ENCODE measurements at regions not wholly inside any gene's neighbourhood (a gene's known extent, or its start where the extent isn't known, plus 50 kb on each side); places are given as distances from the start of the nearest gene placed in this dataset.

DNA sequence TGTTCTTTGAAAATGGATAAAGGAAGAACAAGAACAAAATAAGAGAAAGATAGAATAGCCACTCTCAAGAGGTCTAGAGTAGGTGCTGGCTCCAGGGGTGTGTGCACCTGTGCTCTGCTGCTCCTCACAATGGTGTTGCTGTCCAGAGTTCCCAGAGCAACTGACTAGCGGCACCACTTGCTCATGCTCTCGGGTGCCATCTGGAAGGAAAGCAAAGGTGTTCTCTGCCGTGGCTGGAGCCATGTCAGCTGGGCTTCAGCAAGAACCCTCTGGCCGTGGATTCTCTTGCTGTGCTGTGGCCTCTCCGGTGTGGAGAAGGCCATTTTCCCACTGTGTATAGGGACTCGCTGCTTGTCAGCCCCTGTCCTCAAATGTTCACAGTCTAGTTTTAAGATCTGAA lies 114.6 kb upstream of the TEX51 start:
- TF ChIP-seq, protein P1, sequence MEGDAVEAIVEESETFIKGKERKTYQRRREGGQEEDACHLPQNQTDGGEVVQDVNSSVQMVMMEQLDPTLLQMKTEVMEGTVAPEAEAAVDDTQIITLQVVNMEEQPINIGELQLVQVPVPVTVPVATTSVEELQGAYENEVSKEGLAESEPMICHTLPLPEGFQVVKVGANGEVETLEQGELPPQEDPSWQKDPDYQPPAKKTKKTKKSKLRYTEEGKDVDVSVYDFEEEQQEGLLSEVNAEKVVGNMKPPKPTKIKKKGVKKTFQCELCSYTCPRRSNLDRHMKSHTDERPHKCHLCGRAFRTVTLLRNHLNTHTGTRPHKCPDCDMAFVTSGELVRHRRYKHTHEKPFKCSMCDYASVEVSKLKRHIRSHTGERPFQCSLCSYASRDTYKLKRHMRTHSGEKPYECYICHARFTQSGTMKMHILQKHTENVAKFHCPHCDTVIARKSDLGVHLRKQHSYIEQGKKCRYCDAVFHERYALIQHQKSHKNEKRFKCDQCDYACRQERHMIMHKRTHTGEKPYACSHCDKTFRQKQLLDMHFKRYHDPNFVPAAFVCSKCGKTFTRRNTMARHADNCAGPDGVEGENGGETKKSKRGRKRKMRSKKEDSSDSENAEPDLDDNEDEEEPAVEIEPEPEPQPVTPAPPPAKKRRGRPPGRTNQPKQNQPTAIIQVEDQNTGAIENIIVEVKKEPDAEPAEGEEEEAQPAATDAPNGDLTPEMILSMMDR (conservative IDR thresholded peaks at IDR 0.05; ENCODE audit: low read depth in 2 of 2) = no peak
- TF ChIP-seq POLR2AphosphoS5 (IDR thresholded peaks at IDR 0.05; ENCODE audit: low read depth) (no peak), EZH2 (IDR thresholded peaks at IDR 0.05; ENCODE audit: low read depth, unreplicated experiment) (no peak)
